SJCRH30 (cell line): ENCODE measurements at regions not wholly inside any gene's neighbourhood (a gene's known extent, or its start where the extent isn't known, plus 50 kb on each side); places are given as distances from the start of the nearest gene placed in this dataset.
"Not testable (repeated sequence)": the region's sequence is repeated elsewhere in the genome, so short reads cannot be mapped to it uniquely, and the experiment has no call there.

Experiments
- DNase-seq, 2 experiments: peaks; one replicate each; pipeline ENCODE4 v3.0.0-alpha.2; 2015 to 2020
- H3K27ac ChIP-seq: fragments of 250-450 bp; sonication (Bioruptor Pico); 2 replicates; pipeline ENCODE4 v1.5.1; 2020; ENCODE audit warnings: mild to moderate bottlenecking, moderate library complexity
- H3K27me3 ChIP-seq: fragments of 250-450 bp; sonication (Bioruptor Pico); 2 replicates; pipeline ENCODE4 v1.5.1; 2020; ENCODE audit warnings: mild to moderate bottlenecking, moderate library complexity
- H3K36me3 ChIP-seq: fragments of 250-450 bp; sonication (Bioruptor Pico); 2 replicates; pipeline ENCODE4 v1.5.1; 2020; ENCODE audit warnings: mild to moderate bottlenecking, moderate library complexity
- H3K4me1 ChIP-seq: fragments of 250-450 bp; sonication (Bioruptor Pico); 2 replicates; pipeline ENCODE4 v1.5.1; 2020; ENCODE audit warnings: mild to moderate bottlenecking, moderate library complexity
- H3K4me3 ChIP-seq: fragments of 250-450 bp; sonication (Bioruptor Pico); 2 replicates; pipeline ENCODE4 v1.5.1; 2020; ENCODE audit warnings: mild to moderate bottlenecking, moderate library complexity
- H3K9me3 ChIP-seq: fragments of 250-450 bp; sonication (Bioruptor Pico); replicated peaks from 2 replicates; pipeline ENCODE4 v1.5.1; 2020; ENCODE audit warnings: mild to moderate bottlenecking, moderate library complexity

- no peak for DNase-seq
- Histone ChIP-seq H3K27ac (no peak overlapping the region), H3K4me3 (no peak overlapping the region), H3K4me1 (no peaks in the 10 kb centered on the region), H3K9me3 (no peaks in the 10 kb centered on the region), H3K36me3 (no peaks in the 10 kb centered on the region), H3K27me3 (no peaks in the 10 kb centered on the region)
Observed at GRCh38 chr7:110407706-110408105, 683.2 kb upstream of the LRRN3 start.

DNA sequence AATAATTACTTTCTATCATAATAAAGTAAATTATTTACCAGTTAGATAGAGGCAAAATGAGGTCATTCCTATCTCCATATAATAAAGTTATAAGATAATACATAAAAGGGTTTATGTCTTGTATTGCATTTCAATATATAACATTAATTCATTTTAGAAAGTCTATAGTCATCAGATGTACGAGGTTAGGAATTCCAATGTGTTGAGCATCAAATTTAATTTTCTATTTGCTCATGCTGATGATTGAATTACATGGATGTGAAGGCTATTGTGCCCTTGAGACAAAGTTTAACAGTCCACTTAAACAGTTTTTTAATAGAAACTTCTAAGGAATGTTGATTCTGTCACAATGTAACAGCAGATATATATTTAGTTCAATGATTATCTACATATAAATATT is 678.3 kb upstream of the LRRN3 start:
- Histone ChIP-seq H3K4me3 (no peak overlapping the region), H3K36me3 (no peaks in the 10 kb centered on the region), H3K4me1 (no peaks in the 10 kb centered on the region), H3K27ac (no peak overlapping the region), H3K27me3 (no peaks in the 10 kb centered on the region), H3K9me3 (no peaks in the 10 kb centered on the region)
- no peak for DNase-seq

- H3K36me3 ChIP-seq, result no peaks in the 10 kb centered on the region
- DNase-seq, result no peak
- H3K9me3 ChIP-seq, result no peaks in the 10 kb centered on the region
Observed at GRCh38 chr7:110413038-110413437, 677.9 kb upstream of the LRRN3 start.

DNA sequence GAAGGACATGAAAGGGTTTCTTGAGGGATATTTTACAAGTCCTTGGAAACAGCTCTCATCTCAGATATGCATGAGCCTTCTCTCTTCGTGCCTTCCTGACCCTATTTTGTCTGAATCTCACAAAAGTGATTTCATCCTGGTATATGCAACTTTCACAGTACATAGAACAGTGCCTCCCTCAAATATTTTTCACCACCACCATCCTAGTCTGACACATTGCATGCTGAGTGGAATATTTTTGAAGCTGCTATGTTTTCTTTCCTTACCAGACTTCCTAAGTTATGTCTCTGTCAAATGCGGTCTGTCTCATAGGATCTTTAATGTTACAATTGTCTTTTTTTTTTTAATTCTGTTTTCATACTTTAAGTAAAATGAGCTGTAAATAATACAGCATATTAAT is 673.3 kb upstream of the LRRN3 start:
- Histone ChIP-seq H3K27me3 (no peaks in the 10 kb centered on the region), H3K4me3 (no peak overlapping the region), H3K36me3 (no peaks in the 10 kb centered on the region), H3K4me1 (no peaks in the 10 kb centered on the region), H3K9me3 (no peaks in the 10 kb centered on the region), H3K27ac (no peak overlapping the region)
- DNase-seq, result no peak

More at GRCh38 chr7:110413038-110413437, 677.9 kb upstream of the LRRN3 start:
- no peak overlapping the region for H3K4me3 ChIP-seq
- H3K27ac ChIP-seq, result no peak overlapping the region
- H3K4me1 ChIP-seq, result no peaks in the 10 kb centered on the region
- no peaks in the 10 kb centered on the region for H3K27me3 ChIP-seq

DNA sequence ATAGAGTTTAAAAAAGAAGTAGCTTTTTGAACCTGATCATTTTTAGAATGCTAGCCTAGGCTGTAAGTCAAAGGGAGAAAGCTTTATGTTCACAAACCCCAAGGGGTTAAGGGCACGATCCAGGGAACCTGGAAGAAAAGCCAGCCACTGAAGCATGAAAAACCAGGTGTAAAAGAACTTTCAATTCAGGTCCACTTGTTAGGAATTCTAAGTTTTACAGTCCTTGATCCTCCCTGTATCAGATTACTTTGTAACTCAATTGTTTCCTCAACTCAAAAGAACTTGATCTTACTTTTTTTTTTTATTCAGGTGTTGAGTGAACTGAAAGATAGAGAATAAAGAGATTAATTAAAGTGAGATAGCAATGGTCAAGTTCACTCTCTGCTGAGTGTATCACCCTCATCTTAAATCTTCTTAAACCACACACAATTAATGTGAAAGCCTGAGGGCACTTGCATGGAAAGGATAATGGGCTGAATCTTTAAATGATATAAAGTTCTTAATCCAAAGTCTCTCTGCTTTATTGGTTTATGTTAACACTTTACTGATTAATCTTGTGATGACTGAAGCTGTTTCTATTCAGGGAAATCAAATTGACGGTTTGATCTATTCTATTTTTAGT is 672.2 kb upstream of the LRRN3 start:
- H3K9me3 ChIP-seq, result no peaks in the 10 kb centered on the region
- H3K27ac ChIP-seq, result no peak overlapping the region
- H3K4me1 ChIP-seq, result no peaks in the 10 kb centered on the region
- DNase-seq, result no peak
- H3K4me3 ChIP-seq, result no peak overlapping the region
- H3K27me3 ChIP-seq, result no peaks in the 10 kb centered on the region
- no peaks in the 10 kb centered on the region for H3K36me3 ChIP-seq

- no peak for DNase-seq
- Histone ChIP-seq H3K27ac (no peak overlapping the region), H3K36me3 (no peaks in the 10 kb centered on the region), H3K4me1 (no peaks in the 10 kb centered on the region), H3K27me3 (no peaks in the 10 kb centered on the region), H3K4me3 (no peak overlapping the region), H3K9me3 (no peaks in the 10 kb centered on the region)
Observed at GRCh38 chr7:110420788-110421187, 670.1 kb upstream of the LRRN3 start.

- no peaks in the 10 kb centered on the region for H3K4me1 ChIP-seq
- DNase-seq, result no peak
- no peak overlapping the region for H3K4me3 ChIP-seq
- no peak overlapping the region for H3K27ac ChIP-seq
- no peaks in the 10 kb centered on the region for H3K9me3 ChIP-seq
- H3K27me3 ChIP-seq, result no peaks in the 10 kb centered on the region
- no peaks in the 10 kb centered on the region for H3K36me3 ChIP-seq
Observed at GRCh38 chr7:110421490-110422241, 669.3 kb upstream of the LRRN3 start.

DNA sequence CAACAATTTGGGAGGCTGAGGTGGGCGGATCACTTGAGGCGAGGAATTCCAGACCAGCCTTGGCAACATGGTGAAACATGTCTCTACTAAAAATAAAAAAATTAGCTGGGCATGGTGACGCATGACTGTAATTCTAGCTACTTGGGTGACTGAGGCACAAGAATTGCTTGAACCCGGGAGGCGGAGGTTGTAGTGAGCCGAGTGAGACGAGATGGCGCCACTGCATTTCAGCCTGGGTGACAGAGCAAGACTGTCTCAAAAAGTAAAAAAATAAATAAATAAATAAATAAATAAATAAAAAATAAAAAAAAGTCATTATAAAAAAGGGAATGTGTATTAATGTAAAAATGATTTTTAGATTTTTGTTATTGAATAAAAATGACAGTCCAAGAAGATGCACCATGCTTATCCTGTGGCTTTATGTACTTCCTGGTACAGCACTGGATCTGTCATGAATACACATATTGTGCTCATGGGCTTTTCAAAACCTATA is 658.8 kb upstream of the LRRN3 start:
- Histone ChIP-seq H3K27ac (no peak overlapping the region), H3K4me3 (no peak overlapping the region), H3K9me3 (no peaks in the 10 kb centered on the region), H3K27me3 (no peaks in the 10 kb centered on the region), H3K36me3 (no peaks in the 10 kb centered on the region), H3K4me1 (no peaks in the 10 kb centered on the region)
- DNase-seq, result no peak

- not testable (repeated sequence) for H3K27ac ChIP-seq, H3K4me1 ChIP-seq, H3K27me3 ChIP-seq, H3K36me3 ChIP-seq, DNase-seq, H3K4me3 ChIP-seq, H3K9me3 ChIP-seq
Observed at GRCh38 chr7:110438926-110439325, 652.0 kb upstream of the LRRN3 start.

DNA sequence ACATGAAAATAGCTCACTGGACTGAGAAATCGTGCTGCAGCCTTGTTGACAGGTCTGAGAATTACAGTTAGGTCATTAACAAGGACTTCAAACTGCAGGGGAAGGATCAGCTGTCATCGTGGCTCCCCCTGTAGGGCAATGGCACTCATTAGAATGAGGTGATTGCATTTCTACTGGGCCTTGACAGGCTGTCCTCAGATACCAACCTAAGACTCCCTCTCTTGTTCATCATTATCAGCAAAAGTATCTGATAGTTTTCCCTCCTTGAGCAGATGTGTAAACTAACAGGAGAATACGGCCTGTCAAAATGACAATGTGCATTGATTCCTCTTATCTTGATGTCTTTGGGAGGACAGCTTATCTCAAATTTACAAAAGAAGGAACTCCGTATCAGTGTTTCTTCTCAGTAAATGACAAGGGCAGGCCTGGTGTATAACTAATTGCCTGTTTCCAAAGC is 648.5 kb upstream of the LRRN3 start:
- H3K4me1 ChIP-seq, result no peaks in the 10 kb centered on the region
- no peaks in the 10 kb centered on the region for H3K27me3 ChIP-seq
- H3K4me3 ChIP-seq, result no peak overlapping the region
- no peaks in the 10 kb centered on the region for H3K36me3 ChIP-seq
- no peaks in the 10 kb centered on the region for H3K9me3 ChIP-seq
- no peak overlapping the region for H3K27ac ChIP-seq
- peak; percentile 34 to 64 for DNase-seq

DNA sequence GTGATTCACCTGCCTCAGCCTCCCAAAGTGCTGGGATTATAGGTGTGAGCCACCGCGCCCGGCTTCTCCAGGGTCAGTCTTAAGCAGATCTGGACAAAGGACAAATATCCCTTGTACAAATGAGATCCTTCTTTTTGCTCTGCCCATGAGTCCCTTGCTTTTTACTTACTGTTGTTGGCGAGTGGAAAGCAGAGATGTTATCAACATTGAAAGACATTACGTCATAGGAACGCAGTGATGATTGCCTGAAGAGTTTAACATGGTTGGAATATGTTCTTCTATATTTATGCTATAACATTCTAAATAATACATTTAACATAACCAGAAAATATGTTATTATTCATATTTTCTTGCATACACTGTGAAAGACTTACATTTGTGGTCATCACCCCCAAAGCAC is 644.3 kb upstream of the LRRN3 start:
- no peaks in the 10 kb centered on the region for H3K4me1 ChIP-seq
- no peaks in the 10 kb centered on the region for H3K36me3 ChIP-seq
- H3K4me3 ChIP-seq, result no peak overlapping the region
- H3K9me3 ChIP-seq, result no peaks in the 10 kb centered on the region
- no peaks in the 10 kb centered on the region for H3K27me3 ChIP-seq
- no peak overlapping the region for H3K27ac ChIP-seq
- no peak for DNase-seq

DNA sequence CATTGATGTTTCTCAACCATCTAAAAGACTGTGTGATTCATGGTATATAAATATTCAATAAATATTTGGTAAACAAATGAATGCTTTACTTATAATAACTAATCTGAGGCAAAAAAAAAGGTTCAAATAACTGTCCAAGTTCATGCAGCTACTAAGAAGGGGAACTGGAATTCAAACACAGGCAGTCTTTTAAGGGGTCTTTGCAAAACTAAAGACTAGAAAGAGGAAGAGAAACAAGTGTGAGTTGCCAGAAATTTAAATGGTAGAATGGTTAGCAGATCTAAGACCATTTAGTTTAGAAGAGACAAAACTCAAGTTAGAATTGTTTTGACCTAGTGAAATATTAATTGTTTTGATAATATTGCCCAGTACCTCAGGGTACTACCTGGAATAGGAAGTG is 642.0 kb upstream of the LRRN3 start:
- no peak overlapping the region for H3K4me3 ChIP-seq
- H3K9me3 ChIP-seq, result no peaks in the 10 kb centered on the region
- no peaks in the 10 kb centered on the region for H3K36me3 ChIP-seq
- no peaks in the 10 kb centered on the region for H3K27me3 ChIP-seq
- H3K4me1 ChIP-seq, result no peaks in the 10 kb centered on the region
- H3K27ac ChIP-seq, result no peak overlapping the region
- no peak for DNase-seq

GRCh38 chr7:110454713-110455112 is 636.2 kb upstream of the LRRN3 start:
- H3K9me3 ChIP-seq, result no peaks in the 10 kb centered on the region
- H3K4me3 ChIP-seq, result no peak overlapping the region
- H3K27me3 ChIP-seq, result no peaks in the 10 kb centered on the region
- no peak overlapping the region for H3K27ac ChIP-seq
- H3K4me1 ChIP-seq, result no peaks in the 10 kb centered on the region
- no peaks in the 10 kb centered on the region for H3K36me3 ChIP-seq
- no peak for DNase-seq

DNA sequence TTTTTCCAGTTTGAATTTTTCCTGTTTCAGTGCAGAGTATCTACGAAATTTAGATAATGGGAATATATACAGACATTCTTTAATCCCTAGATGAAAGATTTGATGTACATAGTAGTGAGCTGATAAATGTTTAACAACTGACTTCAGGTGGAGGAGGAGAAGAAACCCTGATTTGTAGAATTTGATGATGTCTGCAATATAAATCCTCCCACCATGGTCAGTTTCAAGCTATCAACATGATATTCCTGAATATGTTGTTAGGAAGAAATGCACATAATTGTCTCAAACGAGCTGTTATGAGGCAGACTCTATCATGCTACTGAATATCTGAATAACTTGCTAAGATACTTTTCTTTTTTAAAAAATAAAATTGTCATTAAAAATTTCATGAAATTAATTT is 629.3 kb upstream of the LRRN3 start:
- no peak for DNase-seq

GRCh38 chr7:110470420-110470819 is 620.5 kb upstream of the LRRN3 start:
- Histone ChIP-seq H3K27me3 (no peaks in the 10 kb centered on the region), H3K4me3 (no peak overlapping the region), H3K4me1 (no peaks in the 10 kb centered on the region), H3K27ac (no peak overlapping the region), H3K36me3 (no peaks in the 10 kb centered on the region), H3K9me3 (no peaks in the 10 kb centered on the region)
- no peak for DNase-seq

More for the DNA sequence above, 629.3 kb upstream of the LRRN3 start:
- Histone ChIP-seq H3K9me3 (no peaks in the 10 kb centered on the region), H3K4me3 (no peak overlapping the region), H3K27ac (no peak overlapping the region), H3K36me3 (no peaks in the 10 kb centered on the region), H3K4me1 (no peaks in the 10 kb centered on the region), H3K27me3 (no peaks in the 10 kb centered on the region)

- H3K4me3 ChIP-seq, H3K27ac ChIP-seq, H3K27me3 ChIP-seq, DNase-seq, H3K9me3 ChIP-seq, H3K4me1 ChIP-seq, H3K36me3 ChIP-seq: not testable (repeated sequence)
Observed at GRCh38 chr7:110472419-110472818, 618.5 kb upstream of the LRRN3 start.
